BLaER1 treated with 17β-estradiol and CSF1 and Interleukin-3, amounts not matched to agents 10 nM and 100 nM (cell line): ENCODE measurements at regions not wholly inside any gene's neighbourhood (a gene's known extent, or its start where the extent isn't known, plus 50 kb on each side); places are given as distances from the start of the nearest gene placed in this dataset.

Experiments used
- H3K27ac ChIP-seq, 11 experiments: shearing (Covaris generic); formaldehyde crosslinking; 2 replicates each; pipeline ENCODE4 v1.8.1; 2022
- H3K27me3 ChIP-seq, 11 experiments: shearing (Covaris generic); formaldehyde crosslinking; 2 replicates each; pipeline ENCODE4 v1.8.1; 2022
- H3K36me3 ChIP-seq, 11 experiments: shearing (Covaris generic); formaldehyde crosslinking; 2 replicates each; pipeline ENCODE4 v1.8.1; 2022
- H3K4me1 ChIP-seq, 10 experiments: shearing (Covaris generic); formaldehyde crosslinking; 2 replicates each; pipeline ENCODE4 v1.8.1; 2022
- H3K4me2 ChIP-seq, 11 experiments: shearing (Covaris generic); formaldehyde crosslinking; 2 replicates each; pipeline ENCODE4 v1.8.1; 2022
- H3K4me3 ChIP-seq, 10 experiments: shearing (Covaris generic); formaldehyde crosslinking; 2 replicates each; pipeline ENCODE4 v1.8.1; 2022
- H3K9ac ChIP-seq, 11 experiments: shearing (Covaris generic); formaldehyde crosslinking; 2 replicates each; pipeline ENCODE4 v1.8.1; 2022
- H3K9me3 ChIP-seq, 11 experiments: shearing (Covaris generic); formaldehyde crosslinking; replicated peaks in 1 of 11; 2 replicates each; pipeline ENCODE4 v1.8.1; 2022
- H4K20me1 ChIP-seq, 11 experiments: shearing (Covaris generic); formaldehyde crosslinking; 2 replicates each; pipeline ENCODE4 v1.8.1; 2022
- Cebpa-rat ChIP-seq, 11 experiments: shearing (Covaris generic); IDR thresholded peaks; 2 replicates each; pipeline ENCODE4 v1.8.1; 2022

DNA sequence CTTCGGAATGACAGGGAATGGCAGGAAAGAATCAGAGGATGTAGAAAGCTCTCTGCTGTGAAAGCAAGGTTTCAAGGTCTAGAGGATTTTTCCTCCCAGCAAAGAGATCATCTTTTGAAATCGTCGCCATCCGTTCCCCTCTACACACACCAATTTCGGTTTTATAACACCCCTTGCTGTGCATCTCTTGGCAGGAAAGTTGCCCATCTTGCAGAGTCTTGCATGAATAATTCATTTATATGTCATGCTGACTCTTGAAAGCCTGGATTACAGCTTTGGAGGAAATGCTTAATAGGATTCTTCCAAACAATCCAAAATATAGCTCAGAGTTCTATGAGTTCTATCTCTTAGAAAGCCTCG lies 262.7 kb downstream of the CHL1 start:
- no peaks in the 10 kb centered on the region for H3K36me3 ChIP-seq
- TF ChIP-seq Cebpa-rat (IDR thresholded peaks at IDR 0.05): no peak
- H3K4me2 ChIP-seq: no peak overlapping the region
- no peak overlapping the region for H3K9ac ChIP-seq
- H3K27ac ChIP-seq: no peak overlapping the region
- no peaks in the 10 kb centered on the region for H3K4me1 ChIP-seq
- no peaks in the 10 kb centered on the region for H3K27me3 ChIP-seq
- H3K9me3 ChIP-seq: no peaks in the 10 kb centered on the region
- no peaks in the 10 kb centered on the region for H4K20me1 ChIP-seq
- H3K4me3 ChIP-seq: no peak overlapping the region

DNA sequence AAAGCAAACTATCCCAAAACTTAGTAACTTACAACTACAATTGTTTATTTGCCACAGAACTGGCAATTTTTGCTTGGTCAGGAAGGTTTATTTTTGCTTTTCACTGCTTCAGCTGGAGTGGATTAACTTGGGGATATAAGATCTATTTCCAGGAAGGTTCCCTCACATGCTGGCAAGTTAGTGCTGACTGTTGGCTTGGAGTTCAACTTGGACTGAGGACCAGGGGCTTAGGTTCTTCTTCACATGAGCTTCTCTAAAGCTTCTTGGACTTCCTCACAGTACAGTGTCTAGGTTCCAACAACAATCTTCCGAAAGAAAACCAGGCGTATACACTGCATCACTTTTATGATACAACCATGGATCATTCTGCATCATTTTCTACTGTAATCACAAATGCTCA lies 264.4 kb downstream of the CHL1 start:
- no peak for TF ChIP-seq Cebpa-rat (IDR thresholded peaks at IDR 0.05)
- Histone ChIP-seq H3K4me2 (no peak overlapping the region), H3K36me3 (no peaks in the 10 kb centered on the region), H3K27ac (no peak overlapping the region), H4K20me1 (no peaks in the 10 kb centered on the region), H3K4me1 (0 out of 20 replicates have a peak, but pooled peaks cover 0 to 2% (median 0%) of the 10 kb centered on the region in 10 experiments), H3K9me3 (no peaks in the 10 kb centered on the region), H3K9ac (no peak overlapping the region), H3K27me3 (no peaks in the 10 kb centered on the region), H3K4me3 (no peak overlapping the region)

DNA sequence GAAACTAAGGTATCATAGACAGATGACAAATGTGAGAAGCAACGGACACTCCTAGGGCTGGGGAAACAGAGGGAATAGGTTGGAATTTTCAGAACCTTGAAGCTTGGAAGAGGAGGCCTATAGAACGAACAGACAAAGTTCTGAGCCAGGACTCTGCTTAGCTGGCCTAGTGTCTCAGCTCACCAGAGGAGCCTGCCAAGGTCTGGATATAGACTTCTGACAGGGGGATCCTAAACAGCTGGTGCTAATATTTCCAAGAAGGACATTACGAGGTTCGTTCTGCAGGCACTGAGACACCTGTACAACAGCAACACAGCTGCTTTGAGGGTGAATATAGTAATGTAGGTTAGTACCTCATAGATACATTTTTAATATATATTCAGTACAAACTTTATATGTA lies 266.3 kb downstream of the CHL1 start:
- no peak overlapping the region for H3K27ac ChIP-seq
- no peak overlapping the region for H3K4me2 ChIP-seq
- H3K9ac ChIP-seq: no peak overlapping the region
- H3K36me3 ChIP-seq: no peaks in the 10 kb centered on the region
- no peak overlapping the region for H3K4me3 ChIP-seq
- 0 out of 20 replicates have a peak, but pooled peaks cover 0 to 5% (median 0%) of the 10 kb centered on the region in 10 experiments for H3K4me1 ChIP-seq
- H3K27me3 ChIP-seq: no peaks in the 10 kb centered on the region
- no peaks in the 10 kb centered on the region for H4K20me1 ChIP-seq
- no peaks in the 10 kb centered on the region for H3K9me3 ChIP-seq
- no peak for TF ChIP-seq Cebpa-rat (IDR thresholded peaks at IDR 0.05)

DNA sequence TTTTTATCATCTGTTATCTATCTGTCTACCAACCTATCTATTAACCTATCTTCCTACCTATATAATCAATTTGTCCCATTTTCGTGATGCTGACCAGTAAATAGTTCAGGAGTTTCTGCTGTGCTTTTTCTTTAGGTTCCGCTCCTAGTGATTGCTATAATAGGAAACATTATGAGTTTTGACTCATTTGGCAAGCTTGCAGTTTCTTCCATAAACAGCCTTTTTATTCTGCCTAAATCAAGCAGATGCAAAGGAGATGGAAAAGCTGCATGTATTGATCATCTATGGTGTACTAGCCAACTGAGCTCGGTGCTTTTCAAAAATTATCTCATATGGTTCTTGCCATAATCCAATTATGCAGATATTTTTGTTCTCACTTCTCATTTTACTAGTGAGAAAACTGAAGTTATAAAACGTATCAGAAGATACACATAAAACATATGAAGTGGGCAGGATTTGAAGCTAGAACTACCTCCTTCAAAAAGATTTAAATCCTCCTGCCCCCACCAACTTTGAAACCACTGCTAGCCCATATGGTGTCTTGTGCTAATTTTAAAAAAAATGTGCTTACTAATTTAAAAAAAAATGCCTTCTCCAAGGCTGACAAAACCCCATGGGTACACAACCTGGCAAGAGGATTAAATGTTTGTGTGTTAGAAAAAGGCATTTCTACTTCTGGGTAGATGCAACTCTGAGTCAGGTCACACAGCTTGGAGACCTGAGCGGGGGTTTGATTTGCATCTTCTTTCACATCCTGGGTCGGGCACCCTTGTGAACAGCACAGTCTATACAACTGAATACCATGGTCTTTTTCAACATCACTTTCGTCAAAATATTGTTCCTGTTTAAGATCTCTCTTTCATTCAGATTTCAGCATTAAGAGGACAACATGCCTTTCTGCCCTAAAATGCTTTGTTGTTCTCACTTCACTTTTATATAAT lies 267.0 kb downstream of the CHL1 start:
- Histone ChIP-seq H4K20me1 (no peaks in the 10 kb centered on the region), H3K27ac (no peak overlapping the region), H3K27me3 (no peaks in the 10 kb centered on the region), H3K9ac (no peak overlapping the region), H3K4me1 (0 out of 20 replicates have a peak, but pooled peaks cover 0 to 5% (median 0%) of the 10 kb centered on the region in 10 experiments), H3K4me2 (no peak overlapping the region), H3K9me3 (no peaks in the 10 kb centered on the region), H3K36me3 (no peaks in the 10 kb centered on the region), H3K4me3 (no peak overlapping the region)
- TF ChIP-seq Cebpa-rat (IDR thresholded peaks at IDR 0.05): no peak

DNA sequence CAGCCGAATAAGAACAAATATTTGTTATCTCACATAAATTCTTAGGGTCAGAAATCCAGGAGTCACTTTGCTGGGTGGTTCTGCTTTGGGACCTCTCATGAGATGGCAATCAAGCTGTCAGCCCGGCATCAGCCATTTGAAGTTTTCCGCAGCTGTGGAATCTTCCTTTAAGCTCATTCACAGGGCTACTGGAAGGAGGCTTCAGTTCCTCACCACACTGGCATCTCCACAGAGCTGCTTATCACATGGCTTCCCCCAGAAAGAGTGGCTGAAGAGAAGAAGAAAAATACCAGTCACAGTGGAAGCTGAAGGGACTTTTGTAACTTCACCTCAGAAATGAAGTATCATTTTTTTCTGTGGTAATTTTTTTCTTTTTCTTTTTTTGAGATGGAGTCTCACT lies 267.7 kb downstream of the CHL1 start:
- no peaks in the 10 kb centered on the region for H3K9me3 ChIP-seq
- no peak for TF ChIP-seq Cebpa-rat (IDR thresholded peaks at IDR 0.05)
- H3K4me2 ChIP-seq: no peak overlapping the region
- no peak overlapping the region for H3K4me3 ChIP-seq
- H3K27ac ChIP-seq: no peak overlapping the region
- H3K36me3 ChIP-seq: no peaks in the 10 kb centered on the region
- H3K27me3 ChIP-seq: no peaks in the 10 kb centered on the region
- 0 out of 20 replicates have a peak, but pooled peaks cover 0 to 5% (median 0%) of the 10 kb centered on the region in 10 experiments for H3K4me1 ChIP-seq
- H4K20me1 ChIP-seq: no peaks in the 10 kb centered on the region
- H3K9ac ChIP-seq: no peak overlapping the region

DNA sequence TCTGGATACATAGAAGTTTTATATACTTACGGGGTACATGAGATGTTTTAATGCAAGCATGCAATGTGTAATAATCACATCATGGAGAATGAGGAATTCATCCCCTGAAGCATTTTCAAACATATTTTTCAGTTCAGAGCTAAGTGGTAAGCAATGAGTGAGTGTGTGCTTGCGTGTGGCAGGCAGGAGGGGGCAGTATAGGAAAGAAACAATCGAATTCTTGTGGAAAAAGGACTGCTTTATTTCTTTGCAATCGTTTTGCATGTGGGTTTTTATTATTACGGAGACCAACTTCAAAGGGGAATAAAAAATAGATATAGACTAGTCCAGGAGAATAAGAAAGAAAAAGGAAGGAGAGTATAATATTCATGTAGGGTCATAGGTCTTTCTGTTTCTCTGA lies 271.6 kb downstream of the CHL1 start:
- H3K36me3 ChIP-seq: no peaks in the 10 kb centered on the region
- H4K20me1 ChIP-seq: no peaks in the 10 kb centered on the region
- H3K27me3 ChIP-seq: no peaks in the 10 kb centered on the region
- TF ChIP-seq Cebpa-rat (IDR thresholded peaks at IDR 0.05): no peak
- H3K9ac ChIP-seq: no peak overlapping the region
- H3K4me1 ChIP-seq: peaks cover 0 to 5% (median 0%) of the 10 kb centered on the region in 10 experiments; a peak in 2 of 20 replicates
- no peak overlapping the region for H3K27ac ChIP-seq
- H3K4me2 ChIP-seq: no peak overlapping the region
- peaks cover 5 to 18% (median 13%) of the 10 kb centered on the region in 11 experiments for H3K9me3 ChIP-seq
- H3K4me3 ChIP-seq: no peak overlapping the region

DNA sequence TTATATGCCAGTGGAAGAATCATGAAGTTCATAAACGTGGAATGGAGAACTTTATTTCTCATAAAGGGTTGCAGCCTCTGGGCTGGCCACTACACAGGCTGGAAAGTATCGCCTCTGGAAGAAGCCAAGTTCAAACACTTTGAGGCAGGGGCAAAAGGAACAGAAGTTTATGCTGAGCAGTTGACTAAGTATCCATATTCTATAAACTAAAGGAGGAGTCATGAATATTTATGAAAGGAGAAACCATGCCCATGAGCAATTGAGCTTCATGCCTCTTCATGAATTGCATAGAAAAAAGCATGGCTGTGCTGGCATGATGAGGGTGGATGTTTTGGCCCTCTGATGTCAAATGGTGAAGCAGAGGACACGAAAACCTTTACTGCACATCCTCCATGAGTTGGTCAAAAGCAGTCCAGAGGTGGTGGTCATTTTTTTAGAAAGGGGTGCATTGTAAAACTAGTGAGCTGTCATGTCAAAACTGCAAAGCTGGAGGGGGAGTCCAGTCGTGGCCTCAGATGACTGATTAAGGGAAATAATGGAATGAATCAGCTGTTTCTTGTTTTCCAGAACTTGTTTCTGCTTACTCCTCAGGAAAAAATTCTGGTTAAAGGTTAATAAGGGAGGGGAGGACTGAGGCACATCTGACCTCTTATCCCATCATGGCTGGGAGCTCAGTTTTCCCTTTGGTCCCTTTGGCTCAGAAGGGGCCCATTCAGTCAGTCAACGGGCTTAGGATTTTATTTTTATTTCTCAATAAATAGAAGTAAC lies 276.7 kb downstream of the CHL1 start:
- Histone ChIP-seq H3K4me2 (peak overlapping the region in 1 of 11 experiments; percentile 48; a peak in 1 of 22 replicates), H3K4me3 (no peak overlapping the region), H3K9me3 (peaks cover 5 to 24% (median 16%) of the 10 kb centered on the region in 11 experiments), H3K27me3 (no peaks in the 10 kb centered on the region), H3K27ac (no peak overlapping the region), H3K36me3 (no peaks in the 10 kb centered on the region), H3K9ac (no peak overlapping the region), H3K4me1 (peaks cover 0 to 6% (median 0%) of the 10 kb centered on the region in 10 experiments; a peak in 2 of 20 replicates), H4K20me1 (no peaks in the 10 kb centered on the region)
- no peak for TF ChIP-seq Cebpa-rat (IDR thresholded peaks at IDR 0.05)

DNA sequence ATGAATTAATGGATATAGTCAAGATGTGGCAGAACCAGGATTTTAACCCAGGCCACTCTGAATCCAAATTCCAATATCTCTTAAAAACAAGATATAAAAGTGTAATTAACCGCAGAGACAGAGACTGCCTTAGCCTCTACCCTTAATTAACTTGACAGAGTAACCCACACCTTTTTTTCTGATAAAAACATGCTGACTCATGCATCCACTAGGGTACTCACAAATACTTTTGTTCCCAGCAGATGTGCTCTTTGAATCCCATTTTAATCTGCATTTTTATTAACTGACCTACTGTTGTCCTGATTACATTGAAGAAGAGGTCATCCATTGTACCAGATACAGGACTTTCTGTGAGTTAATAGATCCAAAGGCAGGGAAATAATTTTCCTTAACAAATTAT lies 278.3 kb downstream of the CHL1 start:
- H3K4me2 ChIP-seq: no peak overlapping the region

DNA sequence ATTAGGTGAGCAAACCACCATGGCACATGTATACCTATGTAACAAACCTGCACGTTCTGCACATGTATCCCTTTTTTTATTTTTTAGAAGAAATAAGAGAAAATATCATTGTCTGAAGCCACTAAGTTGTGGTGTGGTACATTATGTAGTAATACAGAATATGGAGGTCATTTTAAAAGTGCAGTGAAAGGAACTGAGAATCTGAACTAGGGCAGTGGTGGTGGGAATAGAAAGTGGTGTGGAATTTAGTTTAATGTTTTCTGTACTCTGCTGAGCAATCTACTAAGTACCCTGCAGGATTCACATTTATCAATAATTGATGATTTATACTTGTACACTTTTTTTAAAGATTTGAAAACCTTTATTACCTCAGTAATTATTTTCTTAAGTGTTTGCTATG lies 283.5 kb downstream of the CHL1 start:
- Histone ChIP-seq H3K4me3 (no peak overlapping the region), H3K4me1 (peaks cover 0 to 20% (median 0%) of the 10 kb centered on the region in 10 experiments; a peak in 7 of 20 replicates), H3K9ac (no peak overlapping the region), H3K27me3 (no peaks in the 10 kb centered on the region), H3K36me3 (no peaks in the 10 kb centered on the region), H3K27ac (no peak overlapping the region), H4K20me1 (no peaks in the 10 kb centered on the region), H3K4me2 (peak overlapping the region in 2 of 11 experiments; percentile 21 to 34; a peak in 1 of 22 replicates), H3K9me3 (peaks cover 4 to 15% (median 9%) of the 10 kb centered on the region in 11 experiments; a peak in 12 of 22 replicates)
- TF ChIP-seq Cebpa-rat (IDR thresholded peaks at IDR 0.05): no peak

More for the DNA sequence above, 278.3 kb downstream of the CHL1 start:
- Histone ChIP-seq H3K4me3 (no peak overlapping the region), H3K27ac (no peak overlapping the region), H3K27me3 (no peaks in the 10 kb centered on the region), H4K20me1 (no peaks in the 10 kb centered on the region), H3K9me3 (peaks cover 9 to 31% (median 21%) of the 10 kb centered on the region in 11 experiments), H3K4me1 (peaks cover 0 to 6% (median 0%) of the 10 kb centered on the region in 10 experiments; a peak in 2 of 20 replicates), H3K9ac (no peak overlapping the region), H3K36me3 (no peaks in the 10 kb centered on the region)
- TF ChIP-seq Cebpa-rat (IDR thresholded peaks at IDR 0.05): no peak
